RCC 7860 (cell line): ENCODE measurements at regions not wholly inside any gene's neighbourhood (a gene's known extent, or its start where the extent isn't known, plus 50 kb on each side); places are given as distances from the start of the nearest gene placed in this dataset.

ENCODE experiments used
- DNase-seq: peaks from one replicate; pipeline ENCODE4 v3.0.0-alpha.2; 2015; ENCODE audit warnings: low spot score
- FAIRE-seq: peaks from 2 replicates; lab custom pipeline; 2012; peaks lifted over from hg19 to GRCh38; lab: Jason Lieb, UNC

DNA sequence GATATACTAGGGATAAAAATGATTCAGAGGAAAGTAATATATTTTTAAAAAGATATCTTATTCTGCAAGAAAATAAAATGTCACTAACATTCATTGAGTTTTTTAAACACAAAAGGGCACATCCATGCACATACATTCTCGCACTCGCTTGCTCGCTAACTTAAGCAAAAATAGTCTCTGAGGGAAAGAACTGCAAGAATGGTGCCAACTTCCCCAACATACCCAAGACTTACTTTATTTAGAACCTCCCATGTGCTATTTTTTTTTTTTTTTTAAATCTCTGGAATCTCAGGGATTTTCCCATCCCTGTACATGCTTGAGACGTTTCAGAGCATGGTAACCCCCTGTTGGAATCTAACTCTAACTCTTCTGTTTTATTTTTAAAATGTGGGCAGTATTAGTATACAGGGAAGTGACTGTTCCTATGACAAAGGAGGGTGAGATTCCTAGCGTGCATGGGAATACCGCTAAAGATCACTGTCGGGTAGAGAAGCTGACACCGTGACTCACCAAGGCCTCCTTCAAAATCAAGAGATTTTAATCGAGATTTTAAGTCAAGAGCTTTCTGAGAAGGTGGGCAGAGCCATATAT, 187.9 kb upstream of the ZEB2 start:
- DNase-seq (peak; percentile 64), FAIRE-seq (peak; percentile 45)

- no peak for FAIRE-seq
- no peak for DNase-seq
Observed at GRCh38 chr2:144706647-144707046, 186.7 kb upstream of the ZEB2 start.

DNA sequence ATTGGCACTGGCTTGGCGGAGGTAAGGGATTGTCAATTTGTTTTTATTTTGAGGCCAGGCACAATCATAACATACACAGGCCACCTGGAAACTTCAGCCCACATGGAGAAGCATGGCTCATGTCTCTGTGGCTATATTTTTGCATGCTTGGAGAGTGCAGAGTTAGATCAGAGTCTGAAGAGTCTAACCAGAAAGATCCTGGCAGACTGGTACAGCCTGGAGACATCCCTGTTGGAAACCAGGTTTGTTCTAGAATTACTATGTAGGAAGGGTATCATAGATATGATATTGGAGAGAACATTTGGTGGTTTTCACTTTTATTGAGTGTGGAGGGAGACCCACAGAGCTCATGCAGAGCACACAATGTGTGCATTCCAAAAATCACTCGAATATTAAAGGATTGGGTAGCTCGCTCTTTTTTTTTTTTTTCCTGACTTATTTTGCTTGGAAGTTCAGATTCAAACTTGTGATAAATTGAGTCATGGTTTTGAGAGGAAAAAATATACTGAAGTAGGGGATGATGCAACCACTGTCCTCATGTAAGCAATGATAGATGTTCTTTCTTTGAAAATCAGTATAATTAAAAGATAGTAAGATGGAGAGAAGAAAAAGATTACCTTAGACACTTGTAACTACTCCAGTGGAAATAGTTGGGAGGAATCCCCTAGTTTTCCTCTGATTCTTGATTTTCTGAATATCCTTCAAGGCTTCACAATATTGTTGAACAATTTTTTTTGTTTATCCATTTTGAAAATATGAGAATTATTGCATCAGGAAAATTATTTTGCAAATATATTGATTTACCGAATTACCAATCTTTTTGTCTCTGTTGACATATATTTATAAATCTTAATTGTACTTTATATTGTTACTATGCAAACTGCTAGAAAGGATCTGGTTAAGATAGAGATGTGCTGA, 185.7 kb upstream of the ZEB2 start:
- FAIRE-seq = no peak
- no peak for DNase-seq

DNA sequence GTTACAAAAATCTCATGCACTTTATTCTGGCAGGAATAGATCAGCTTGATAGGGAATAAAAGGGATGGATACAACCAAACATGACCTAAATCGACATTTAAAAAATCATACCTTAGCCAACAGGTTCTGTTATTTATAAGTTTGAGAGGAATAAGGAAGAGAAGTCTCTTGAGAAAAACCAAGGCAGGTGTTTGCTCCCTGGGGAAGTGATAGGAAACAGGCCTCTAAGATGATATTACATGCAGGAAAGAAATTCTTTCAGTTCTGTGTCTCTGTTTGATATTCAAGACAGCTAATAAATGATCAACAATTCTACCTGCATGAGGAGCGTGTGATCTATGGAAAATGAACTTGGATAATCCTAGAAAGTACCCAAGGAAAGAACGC, 184.8 kb upstream of the ZEB2 start:
- FAIRE-seq (no peak), DNase-seq (no peak)

GRCh38 chr2:144703852-144704708, 184.2 kb upstream of the ZEB2 start:
- peak; percentile 39 for DNase-seq
- peak; percentile 49 for FAIRE-seq

DNA sequence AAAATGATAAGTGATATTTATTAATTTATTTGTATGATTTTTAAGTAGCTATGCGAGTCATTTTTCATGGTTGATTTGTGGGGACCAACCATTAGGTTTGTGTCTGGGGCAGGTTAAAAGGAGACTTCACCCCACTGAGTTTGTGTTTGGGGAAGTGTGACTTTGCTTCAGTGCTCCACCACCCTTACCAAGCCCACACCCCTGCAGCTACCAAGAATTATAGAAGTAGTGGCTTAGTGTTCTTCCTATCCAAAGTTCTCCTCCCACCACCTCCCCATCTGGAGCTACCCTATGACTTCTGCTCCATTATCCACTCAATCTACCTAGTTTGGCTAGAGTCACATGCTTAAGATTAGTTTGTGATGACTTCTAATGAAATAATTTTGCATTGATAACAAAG, 182.1 kb upstream of the ZEB2 start:
- DNase-seq = no peak
- FAIRE-seq = no peak

DNA sequence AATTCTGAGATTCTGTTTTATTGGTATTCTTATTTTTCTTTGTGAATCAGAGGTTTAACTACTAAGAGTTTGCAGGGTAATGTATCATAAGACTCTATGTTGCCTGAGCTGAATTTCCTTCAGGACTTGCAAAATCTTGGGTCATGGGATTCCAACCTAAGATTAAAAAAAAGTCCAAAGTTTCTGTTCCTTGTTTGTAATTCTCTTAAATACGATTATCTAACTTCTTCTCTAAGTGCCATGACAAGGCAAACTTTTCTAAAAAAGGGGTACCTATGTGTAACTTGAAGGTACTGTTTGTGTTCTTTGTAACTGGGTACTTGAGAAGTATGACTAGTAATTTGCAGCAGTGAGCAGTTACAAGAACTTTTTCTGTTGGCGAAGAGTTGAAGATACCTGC, 181.3 kb upstream of the ZEB2 start:
- no peak for FAIRE-seq

GRCh38 chr2:144698156-144698555, 178.2 kb upstream of the ZEB2 start:
- no peak for DNase-seq
- FAIRE-seq = no peak

More for the DNA sequence above, 181.3 kb upstream of the ZEB2 start:
- DNase-seq = no peak

DNA sequence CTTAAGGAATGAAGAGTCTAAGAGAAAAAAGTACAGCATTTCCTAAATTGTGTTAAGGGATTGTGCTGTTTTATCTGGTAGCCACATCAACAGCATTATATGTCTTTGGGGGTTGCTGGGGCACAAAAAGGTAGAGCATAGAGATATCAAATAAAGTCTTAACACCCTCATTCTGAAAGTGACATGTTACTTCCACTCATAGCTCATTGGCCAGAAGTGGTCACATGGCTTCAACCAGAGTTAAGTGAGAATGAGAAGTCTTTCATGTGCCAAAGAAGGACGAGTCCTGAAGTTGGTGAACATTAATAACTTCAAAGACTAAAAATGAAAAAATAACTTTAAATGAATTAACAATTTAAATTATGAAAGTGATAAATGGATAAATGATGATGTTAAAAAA, 175.7 kb upstream of the ZEB2 start:
- no peak for FAIRE-seq
- DNase-seq = no peak

DNA sequence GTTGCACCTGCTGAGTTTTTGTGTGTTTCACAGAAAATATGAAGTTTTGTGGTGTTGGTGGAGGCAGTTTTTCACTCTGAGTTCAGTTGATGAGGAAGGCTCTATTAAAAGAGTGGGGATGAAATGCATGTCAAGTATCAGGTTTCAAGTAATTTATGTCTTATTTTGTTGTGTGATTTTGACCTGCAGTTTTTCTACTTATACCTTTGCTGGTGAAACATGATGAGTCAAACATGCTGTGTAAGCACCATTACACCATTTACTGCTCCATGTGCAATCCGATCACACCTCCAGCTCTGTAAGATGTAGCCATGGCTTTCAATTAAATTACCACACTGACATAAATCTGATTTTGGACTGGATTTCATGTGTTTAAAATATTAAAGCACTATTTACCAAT, 174.5 kb upstream of the ZEB2 start:
- DNase-seq (no peak), FAIRE-seq (no peak)

GRCh38 chr2:144693179-144693578, 173.3 kb upstream of the ZEB2 start:
- DNase-seq = no peak
- FAIRE-seq = no peak

DNA sequence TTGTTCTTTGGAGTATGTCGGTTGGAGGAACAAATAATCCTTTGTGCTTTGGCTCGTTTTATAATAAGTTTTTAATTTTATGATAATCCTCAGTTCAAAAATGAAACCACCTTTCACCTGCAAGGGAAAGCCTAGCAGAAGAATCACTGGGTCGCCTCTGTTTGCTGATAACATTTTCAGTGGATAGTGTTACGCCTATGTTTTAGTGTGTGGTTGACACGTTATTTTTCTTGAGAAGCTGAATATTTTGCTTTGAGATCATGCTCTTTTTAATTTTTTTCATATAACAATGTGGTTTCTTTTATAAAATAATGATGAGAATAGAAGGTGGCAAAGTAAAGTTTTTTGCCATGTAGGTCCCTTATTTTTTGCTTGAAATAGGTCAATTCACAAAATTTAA, 172.7 kb upstream of the ZEB2 start:
- no peak for FAIRE-seq
- no peak for DNase-seq

DNA sequence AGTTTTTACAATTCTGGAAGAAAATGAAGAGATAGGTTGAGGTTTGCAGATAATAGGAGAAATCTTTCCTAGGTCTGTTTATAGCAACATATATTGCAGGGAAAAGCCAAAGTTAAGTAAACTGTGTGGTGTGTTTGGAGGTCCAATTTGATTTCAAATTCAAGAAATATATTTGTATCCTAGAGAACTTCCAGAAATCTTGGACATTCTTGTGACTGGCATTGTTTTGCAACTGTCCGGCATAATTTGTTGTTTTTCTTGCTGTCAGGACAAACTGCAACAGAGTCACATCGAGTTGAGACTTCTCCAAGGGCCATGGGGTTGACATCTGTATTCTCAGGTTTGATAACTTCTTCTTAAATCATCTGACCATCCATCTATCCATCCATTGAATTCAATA, 170.9 kb upstream of the ZEB2 start:
- no peak for DNase-seq
- FAIRE-seq = no peak

- DNase-seq (no peak), FAIRE-seq (no peak)
Observed at GRCh38 chr2:144686518-144687215, 166.7 kb upstream of the ZEB2 start.

DNA sequence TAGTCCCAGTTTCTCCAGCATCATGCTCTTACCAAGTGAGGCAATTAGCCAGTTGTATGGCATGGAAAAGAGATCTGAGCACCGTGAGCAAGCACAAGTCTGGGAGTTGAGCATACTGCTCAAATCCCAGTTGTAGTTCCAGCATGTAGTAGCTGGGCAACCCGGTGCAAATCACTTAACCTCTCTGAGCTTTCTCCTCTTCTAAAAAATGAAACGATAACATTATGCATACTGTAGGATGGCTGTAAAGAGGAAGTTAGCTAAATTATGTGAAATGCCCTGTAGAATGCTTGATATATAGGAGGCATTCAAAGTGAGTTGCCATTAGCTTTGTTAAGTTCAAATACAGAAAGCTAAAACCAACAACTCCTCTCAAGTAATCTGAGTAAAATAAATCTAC, 164.0 kb upstream of the ZEB2 start:
- no peak for DNase-seq
- FAIRE-seq = no peak

- DNase-seq (no peak), FAIRE-seq (no peak)
Observed at GRCh38 chr2:144683107-144683753, 163.3 kb upstream of the ZEB2 start.

DNA sequence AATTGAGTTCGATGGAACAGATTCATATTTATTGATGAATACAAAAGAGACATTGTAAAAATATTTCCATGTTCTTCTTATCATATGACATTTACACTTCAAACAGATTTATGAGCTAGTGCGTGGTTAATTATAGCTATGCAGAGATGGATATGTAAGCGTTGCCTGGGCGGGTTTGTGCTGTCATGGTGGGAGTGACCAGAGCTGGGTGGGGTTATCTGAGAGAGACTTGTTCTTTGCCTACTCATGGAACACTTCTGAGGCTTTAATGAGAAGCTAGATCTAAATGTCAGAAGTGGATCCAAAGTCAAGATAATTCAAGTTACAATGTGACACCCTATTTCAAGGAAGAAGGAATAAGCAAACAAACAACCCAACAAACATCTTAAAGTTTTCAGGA, 162.3 kb upstream of the ZEB2 start:
- no peak for DNase-seq
- no peak for FAIRE-seq

- no peak for FAIRE-seq
- no peak for DNase-seq
Observed at GRCh38 chr2:144681389-144681788, 161.5 kb upstream of the ZEB2 start.

- FAIRE-seq = no peak
- DNase-seq = no peak
Observed at GRCh38 chr2:144679942-144680341, 160.0 kb upstream of the ZEB2 start.

- DNase-seq (no peak), FAIRE-seq (no peak)
Observed at GRCh38 chr2:144678736-144679135, 158.8 kb upstream of the ZEB2 start.
